Glomerular endothelial cell (primary cell): ENCODE measurements at regions not wholly inside any gene's neighbourhood (a gene's known extent, or its start where the extent isn't known, plus 50 kb on each side); places are given as distances from the start of the nearest gene placed in this dataset.

Experiments
- DNase-seq: peaks from one replicate; pipeline ENCODE4 v3.0.0-alpha.2; 2011; ENCODE audit warnings: low read depth, low spot score; ENCODE audit errors: extremely low read depth

- DNase-seq, result no peak
Observed at GRCh38 chr16:6625606-6626005, 707.0 kb upstream of the RBFOX1 start.

GRCh38 chr16:6618874-6619273 lies 713.8 kb upstream of the RBFOX1 start:
- no peak for DNase-seq

- DNase-seq, result no peak
Observed at GRCh38 chr16:6616746-6617145, 715.9 kb upstream of the RBFOX1 start.

DNA sequence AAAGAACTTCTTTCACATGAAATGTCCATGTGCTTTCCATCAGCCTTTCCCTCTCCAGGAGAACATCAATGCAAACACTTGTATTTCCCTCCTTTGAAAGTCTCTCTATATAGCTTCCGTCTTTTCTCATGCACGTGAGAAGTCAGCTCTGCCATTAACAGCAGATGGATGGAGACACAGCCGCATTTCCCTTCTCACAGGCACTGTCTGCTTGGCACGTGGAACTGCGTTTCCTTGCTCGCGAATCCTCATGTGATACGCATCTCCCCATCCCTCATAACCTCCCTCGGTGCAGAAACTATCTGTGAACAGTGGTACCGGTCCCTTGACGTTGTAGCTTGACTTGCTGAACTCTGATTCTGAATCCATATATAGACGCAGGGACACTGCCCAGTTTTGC lies 717.0 kb upstream of the RBFOX1 start:
- DNase-seq, result no peak

DNA sequence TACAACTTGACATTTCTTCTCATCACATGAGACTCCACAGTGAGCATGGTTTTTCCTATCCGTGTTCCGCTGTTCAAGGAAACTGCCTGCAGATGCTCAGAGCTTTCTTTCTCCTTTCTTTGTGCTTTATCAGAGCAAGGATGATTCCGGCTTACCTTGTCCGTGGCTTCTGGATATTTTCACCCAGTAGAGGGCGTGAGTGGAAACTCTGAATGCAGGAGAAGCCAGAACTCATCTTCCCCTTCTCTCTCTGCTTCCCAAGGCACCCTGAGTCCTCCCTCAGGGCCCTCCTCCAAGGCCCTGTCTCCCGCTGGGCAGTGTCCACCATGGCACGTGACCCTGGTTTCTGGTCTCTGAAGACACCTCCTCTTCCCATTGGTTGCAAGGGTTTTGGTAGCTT lies 721.1 kb upstream of the RBFOX1 start:
- DNase-seq, result no peak

DNA sequence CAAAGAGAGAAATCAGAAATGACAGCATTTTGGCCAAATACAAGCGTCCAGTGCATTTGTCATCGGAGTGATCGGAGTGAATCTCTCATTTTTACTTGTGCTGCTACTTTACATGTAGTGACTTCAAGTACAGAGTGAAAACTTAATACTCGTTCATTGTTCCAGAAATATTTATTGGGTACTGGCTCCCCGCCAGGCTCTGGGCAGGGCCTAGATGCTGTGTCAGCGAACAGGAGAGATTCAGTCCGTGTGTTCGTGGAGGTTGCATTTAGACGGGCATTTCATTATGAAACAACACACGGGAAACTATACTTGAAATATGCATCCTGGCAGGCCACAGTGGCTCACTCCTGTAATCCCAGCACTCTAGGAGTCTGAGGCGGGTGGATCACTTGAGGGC lies 727.2 kb upstream of the RBFOX1 start:
- DNase-seq, result no peak

DNA sequence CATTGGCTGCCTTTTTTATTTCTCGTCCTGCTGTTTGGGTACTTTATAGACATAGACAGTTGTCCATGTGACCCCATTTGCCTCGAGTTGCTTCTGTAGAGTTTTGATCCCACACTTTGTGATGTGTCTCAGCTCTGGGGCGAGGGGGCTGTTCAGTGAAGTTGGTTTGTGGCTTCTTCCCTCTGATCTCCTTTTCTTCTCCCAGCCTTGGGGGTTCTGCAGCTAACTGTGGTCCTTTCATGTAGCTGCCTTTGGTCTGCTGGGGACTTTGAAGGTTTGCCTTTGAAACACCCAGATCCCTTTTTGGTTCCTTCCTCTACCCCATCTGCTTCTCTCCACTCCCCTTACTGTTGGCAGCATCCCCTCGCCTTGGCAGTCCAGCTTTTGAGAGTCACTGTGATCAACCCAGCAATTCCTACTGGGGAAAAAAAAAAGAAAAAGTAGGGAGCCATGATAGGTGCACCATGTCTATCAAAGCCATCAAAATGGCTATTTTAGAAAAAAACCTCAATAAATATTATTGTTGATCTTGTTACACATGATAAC lies 728.8 kb upstream of the RBFOX1 start:
- DNase-seq, result no peak

DNA sequence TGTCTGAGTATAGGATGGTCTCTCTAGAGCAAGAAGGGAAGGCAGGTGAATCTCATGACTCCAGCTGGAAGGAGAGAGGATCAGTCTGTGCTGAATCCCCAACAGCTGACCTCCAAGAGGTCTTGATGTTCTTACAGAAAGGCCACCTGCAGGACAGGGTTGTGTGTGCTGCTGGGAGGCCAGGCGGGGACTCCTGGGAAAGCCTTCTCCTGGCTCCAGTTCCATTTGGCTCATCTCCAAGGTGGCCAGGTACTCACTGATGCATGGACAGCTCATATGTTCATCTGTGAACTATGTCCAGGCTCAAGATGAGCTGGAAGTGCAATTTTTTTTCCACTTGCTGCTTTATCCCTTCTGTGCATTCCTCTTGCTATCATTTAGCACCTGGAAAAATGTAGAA lies 730.2 kb upstream of the RBFOX1 start:
- no peak for DNase-seq

- DNase-seq, result no peak
Observed at GRCh38 chr16:6600167-6600566, 732.5 kb upstream of the RBFOX1 start.

DNA sequence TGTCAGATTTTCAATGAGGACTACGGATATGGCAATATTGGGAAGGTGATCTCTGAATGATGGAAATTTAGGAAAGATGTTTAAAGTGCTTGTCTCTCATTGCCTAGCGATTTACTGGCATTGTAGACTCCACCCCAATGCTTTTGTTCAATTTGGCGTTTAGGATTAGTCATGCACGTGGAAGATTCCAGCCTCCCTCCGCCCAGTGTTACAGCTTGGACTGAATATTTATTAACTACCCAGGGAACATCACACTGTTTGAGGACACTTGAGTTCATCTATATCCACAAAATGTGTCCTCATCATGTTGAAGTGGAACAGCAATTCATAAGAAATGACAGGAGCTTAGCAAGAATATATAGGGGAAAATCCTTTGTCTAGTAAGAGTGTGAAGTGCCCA lies 738.8 kb upstream of the RBFOX1 start:
- no peak for DNase-seq

- no peak for DNase-seq
Observed at GRCh38 chr16:6576606-6577005, 756.0 kb upstream of the RBFOX1 start.

DNA sequence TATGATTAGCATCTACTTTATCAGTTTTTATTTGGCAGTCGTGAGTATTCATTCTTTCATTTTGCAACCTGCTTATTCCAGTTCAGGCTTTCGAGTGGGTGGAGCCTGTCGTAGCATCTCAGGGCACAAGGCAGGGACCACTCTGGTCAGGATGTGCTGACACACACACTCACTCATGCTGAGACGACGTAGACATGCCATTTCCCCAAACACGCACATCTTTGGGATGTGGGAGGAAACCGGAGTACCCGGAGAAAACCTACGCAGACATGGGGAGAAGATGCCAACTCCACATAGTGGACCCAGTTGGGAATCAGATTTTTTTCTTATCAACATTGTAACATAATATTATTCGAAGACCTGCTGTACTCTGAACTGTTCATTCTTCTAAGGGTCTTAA lies 756.5 kb upstream of the RBFOX1 start:
- DNase-seq, result no peak

GRCh38 chr16:6574146-6574545 lies 758.5 kb upstream of the RBFOX1 start:
- DNase-seq, result no peak

DNA sequence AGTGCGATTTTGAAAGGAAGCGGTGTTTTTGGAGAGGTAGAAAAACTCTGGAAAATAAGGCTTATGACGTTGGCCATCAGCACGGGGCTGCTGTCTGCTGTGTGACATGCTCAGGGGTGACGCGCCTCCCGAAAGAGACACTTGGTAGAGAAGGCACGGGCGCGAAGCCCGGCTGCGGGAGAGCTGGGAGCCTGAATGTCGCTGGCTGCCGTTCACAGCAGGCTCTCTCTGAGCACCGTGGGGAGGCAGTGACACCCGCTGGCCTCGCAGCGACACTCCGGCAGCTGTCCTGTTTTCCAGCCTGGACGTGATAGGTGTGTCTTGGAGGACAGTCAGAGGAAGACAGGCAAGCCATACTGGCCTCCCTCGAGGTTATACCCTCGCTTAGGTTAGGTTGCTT lies 759.1 kb upstream of the RBFOX1 start:
- no peak for DNase-seq

DNA sequence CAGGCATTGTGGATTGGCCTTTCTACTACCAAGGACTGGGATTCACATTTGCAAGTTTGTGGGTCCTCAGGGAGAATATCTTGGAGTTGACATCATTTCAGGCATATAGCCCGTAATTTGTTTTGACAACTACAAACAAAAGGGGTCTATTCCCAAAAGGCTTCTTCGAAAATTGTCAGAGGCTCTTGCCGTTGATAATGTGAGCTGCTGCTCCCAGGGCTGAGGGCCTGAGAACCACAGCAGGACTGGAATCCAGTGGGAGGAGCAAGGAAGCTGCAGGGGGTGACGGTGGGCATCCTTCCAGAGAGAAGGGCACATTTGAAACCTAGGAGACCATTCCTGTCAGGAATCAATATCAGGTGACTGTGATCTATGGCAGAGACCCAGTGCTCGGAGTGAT lies 761.6 kb upstream of the RBFOX1 start:
- no peak for DNase-seq

GRCh38 chr16:6570530-6570929 lies 762.1 kb upstream of the RBFOX1 start:
- DNase-seq, result no peak

- DNase-seq, result no peak
Observed at GRCh38 chr16:6562986-6563385, 769.7 kb upstream of the RBFOX1 start.

DNA sequence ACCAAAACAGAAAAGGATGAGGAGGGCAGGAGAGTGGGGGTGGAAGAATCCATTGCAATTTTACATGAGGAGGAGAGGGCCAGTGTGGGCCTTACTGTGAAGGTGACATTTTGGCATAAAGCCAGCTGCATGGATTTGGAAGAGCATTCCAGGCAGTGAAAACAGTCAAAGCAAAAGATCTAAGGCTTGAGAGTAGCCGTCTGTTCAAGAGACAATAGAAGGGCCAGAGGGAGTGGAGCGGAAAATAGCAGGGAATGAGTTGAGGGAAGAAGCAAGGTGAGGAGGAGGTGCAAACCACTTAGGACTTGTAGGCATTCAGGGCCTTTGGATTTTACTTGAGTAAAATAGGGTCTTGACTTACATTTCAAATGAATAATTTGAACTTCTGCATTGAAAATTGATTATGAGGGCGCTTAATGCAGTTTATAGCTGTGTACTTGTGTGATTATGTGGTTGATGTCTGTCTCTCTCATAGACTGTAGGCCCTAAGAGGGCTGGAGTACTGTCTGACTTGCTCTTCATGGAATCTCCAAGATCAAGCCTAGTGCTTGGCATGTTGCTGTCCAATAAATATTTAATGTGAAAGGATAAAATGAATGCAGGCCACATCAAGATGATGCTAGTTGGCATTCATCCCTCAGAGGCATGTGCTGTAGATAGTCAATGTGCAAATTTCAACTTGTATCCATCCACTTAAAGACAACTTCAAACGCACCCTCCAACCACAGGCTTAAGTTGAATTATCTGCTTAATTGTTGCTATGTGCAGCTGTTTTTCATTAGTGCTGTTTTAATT lies 772.1 kb upstream of the RBFOX1 start:
- DNase-seq, result no peak

DNA sequence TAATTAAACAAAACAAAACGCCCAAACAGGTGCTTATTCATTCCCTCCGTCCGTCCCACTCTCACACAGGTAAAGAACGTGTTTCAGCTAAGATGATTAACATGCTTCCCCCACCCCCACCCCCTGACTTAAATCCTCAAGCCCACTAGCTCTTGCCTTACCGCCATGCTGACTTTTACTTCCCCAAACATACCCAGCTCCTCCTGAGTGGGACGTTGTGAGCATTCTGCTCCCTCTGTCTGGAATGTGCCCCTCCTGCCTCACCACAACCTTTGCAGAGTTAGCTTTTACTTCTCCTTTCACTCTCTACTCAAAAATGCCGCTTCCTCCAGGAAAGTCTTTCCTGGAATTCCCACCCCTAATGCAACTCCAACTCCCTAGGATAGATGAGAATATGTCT lies 774.0 kb upstream of the RBFOX1 start:
- no peak for DNase-seq

DNA sequence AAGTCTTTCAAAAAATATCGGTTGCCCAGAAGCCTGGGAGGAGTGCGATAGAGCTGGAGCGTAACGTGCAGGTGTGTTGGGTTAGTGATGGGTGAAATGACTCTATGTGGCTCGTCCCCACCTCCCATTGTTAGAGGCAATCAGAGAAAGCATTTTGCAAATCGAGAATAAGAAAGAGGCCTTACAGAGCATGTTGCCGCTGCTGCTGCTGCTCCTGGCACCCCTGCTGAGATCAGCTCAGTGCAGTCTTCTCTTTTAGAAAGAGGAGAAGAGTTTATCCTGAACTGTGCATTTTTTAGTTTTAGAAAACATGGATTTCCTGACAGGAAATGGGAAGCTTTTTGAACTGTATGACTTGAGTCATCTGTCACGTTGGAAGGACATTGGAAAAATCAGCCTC lies 774.5 kb upstream of the RBFOX1 start:
- DNase-seq, result no peak

DNA sequence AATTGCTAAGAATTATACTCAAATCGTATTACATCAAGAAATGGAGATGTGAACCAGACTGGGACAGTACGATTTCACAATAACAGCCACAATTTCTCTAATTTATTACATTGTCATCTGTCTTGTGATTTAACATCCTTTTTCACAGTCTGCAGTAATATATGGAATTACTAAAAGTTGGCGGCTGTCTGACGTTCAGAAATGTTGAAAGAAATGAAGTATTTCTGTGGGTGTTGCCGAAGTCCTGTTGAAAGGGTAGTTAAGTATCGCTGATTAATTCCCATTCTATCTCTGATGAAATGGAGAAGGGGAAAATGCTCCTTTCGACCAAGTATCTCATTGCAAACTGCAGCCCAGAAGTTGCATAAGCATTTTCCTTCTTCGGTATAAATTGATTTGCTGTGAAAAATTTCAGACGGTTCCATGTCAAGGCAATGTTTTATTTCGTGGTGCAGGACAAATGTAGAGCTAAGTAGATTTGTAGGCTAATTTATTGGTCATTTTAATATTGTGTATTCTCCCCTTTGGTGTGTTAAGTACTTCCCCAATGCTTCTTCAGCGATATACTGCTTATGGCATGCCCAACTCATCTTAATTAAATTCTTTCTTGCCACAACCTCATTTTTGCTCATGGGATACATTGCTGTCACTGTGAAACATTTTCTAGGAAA lies 775.2 kb upstream of the RBFOX1 start:
- no peak for DNase-seq

GRCh38 chr16:6549415-6549814 lies 783.2 kb upstream of the RBFOX1 start:
- DNase-seq, result no peak
